ENCODE measurements at regions not wholly inside any gene's neighbourhood (a gene's known extent, or its start where the extent isn't known, plus 50 kb on each side); places are given as distances from the start of the nearest gene placed in this dataset.

DNA sequence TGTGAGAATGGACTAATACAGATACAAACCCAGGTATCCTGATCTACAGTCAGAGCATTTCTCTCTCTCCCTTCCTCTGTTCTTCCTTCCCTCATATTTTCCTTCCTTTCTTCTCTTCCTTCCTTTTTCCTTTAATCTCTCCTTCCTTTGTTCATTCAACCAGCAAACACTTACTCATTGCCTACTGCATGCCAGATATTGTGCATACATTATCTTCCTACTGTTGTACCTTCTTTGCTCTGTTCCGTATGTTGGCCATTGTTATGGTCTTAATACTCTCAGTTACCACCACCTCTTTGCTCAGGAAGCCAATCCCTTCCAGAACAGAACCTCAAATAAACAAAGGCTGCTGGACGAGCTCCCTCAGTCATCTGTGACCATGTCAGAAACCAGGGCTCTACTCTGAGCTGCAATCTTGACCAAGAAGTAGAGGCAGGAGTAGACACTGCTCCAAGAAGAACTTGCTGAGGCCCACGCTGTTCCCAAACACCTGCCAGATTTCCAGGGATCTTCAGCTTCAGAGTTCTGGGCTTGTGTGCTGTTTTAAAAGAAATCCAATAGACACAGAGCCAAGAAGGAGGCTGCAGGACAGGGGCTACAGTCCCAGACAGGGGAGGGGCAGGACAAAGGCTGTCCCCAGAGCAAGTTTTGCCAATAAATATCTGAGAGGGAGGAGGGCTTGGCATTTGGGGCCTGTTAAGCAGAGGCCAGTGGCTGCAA, 526.7 kb upstream of the TBX3 start:
- no peaks in the 10 kb centered on the region for H3K9me3 ChIP-seq
- ATAC-seq, result no peak
- H3K27me3 ChIP-seq, result no peaks in the 10 kb centered on the region
- no peaks in the 10 kb centered on the region for H3K36me3 ChIP-seq
- no peaks in the 10 kb centered on the region for H3K4me1 ChIP-seq
- TF ChIP-seq, protein P1, sequence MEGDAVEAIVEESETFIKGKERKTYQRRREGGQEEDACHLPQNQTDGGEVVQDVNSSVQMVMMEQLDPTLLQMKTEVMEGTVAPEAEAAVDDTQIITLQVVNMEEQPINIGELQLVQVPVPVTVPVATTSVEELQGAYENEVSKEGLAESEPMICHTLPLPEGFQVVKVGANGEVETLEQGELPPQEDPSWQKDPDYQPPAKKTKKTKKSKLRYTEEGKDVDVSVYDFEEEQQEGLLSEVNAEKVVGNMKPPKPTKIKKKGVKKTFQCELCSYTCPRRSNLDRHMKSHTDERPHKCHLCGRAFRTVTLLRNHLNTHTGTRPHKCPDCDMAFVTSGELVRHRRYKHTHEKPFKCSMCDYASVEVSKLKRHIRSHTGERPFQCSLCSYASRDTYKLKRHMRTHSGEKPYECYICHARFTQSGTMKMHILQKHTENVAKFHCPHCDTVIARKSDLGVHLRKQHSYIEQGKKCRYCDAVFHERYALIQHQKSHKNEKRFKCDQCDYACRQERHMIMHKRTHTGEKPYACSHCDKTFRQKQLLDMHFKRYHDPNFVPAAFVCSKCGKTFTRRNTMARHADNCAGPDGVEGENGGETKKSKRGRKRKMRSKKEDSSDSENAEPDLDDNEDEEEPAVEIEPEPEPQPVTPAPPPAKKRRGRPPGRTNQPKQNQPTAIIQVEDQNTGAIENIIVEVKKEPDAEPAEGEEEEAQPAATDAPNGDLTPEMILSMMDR (IDR thresholded peaks at IDR 0.05), result no peak
- no peak overlapping the region for H3K27ac ChIP-seq
- DNase-seq, result no peak
- intact Hi-C loops (cut with DNase I), result no loop called here
- H3K4me3 ChIP-seq, result no peak overlapping the region

GRCh38 chr12:115209230-115209629, 525.3 kb upstream of the TBX3 start:
- intact Hi-C loops (cut with DNase I), result no loop called here
- Histone ChIP-seq H3K36me3 (no peaks in the 10 kb centered on the region), H3K27me3 (no peaks in the 10 kb centered on the region), H3K9me3 (no peaks in the 10 kb centered on the region), H3K4me1 (no peaks in the 10 kb centered on the region), H3K27ac (no peak overlapping the region), H3K4me3 (no peak overlapping the region)
- TF ChIP-seq, protein P1 (IDR thresholded peaks at IDR 0.05), result no peak
- DNase-seq (no peak), ATAC-seq (no peak)

DNA sequence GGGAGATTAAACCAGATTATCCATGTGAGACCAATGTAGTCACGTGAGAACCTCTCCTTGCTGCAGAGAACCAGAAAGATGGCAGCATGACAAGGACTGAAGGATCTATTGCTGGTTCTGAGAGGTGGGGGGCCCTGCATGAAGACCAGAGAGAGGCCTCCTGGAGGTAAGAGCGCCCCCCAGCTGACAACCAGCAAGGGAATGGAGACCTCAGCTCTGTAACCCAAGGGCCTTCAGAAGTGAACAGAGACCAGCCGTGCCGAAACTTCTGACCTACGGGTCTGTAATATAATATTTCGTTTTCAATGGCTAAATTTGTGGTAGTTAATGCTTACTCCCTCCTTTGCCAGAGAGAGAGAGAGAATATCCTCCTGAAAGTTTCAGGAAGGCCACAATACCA, 524.1 kb upstream of the TBX3 start:
- Histone ChIP-seq H3K27ac (no peak overlapping the region), H3K27me3 (no peaks in the 10 kb centered on the region), H3K36me3 (no peaks in the 10 kb centered on the region), H3K4me3 (no peak overlapping the region), H3K4me1 (no peaks in the 10 kb centered on the region), H3K9me3 (no peaks in the 10 kb centered on the region)
- TF ChIP-seq, protein P1 (IDR thresholded peaks at IDR 0.05), result no peak
- ATAC-seq, result no peak
- DNase-seq, result no peak
- intact Hi-C loops (cut with DNase I), result no loop called here

- no peak for ATAC-seq
- Histone ChIP-seq H3K4me3 (no peak overlapping the region), H3K4me1 (no peaks in the 10 kb centered on the region), H3K9me3 (no peaks in the 10 kb centered on the region), H3K27ac (no peak overlapping the region), H3K36me3 (no peaks in the 10 kb centered on the region), H3K27me3 (no peaks in the 10 kb centered on the region)
- TF ChIP-seq, protein P1 (IDR thresholded peaks at IDR 0.05), result no peak
- no peak for DNase-seq
- intact Hi-C loops (cut with DNase I), result no loop called here
Observed at GRCh38 chr12:115207216-115207915, 523.4 kb upstream of the TBX3 start.

- TF ChIP-seq, protein P1 (IDR thresholded peaks at IDR 0.05), result no peak
- Histone ChIP-seq H3K27me3 (no peaks in the 10 kb centered on the region), H3K4me3 (no peak overlapping the region), H3K36me3 (no peaks in the 10 kb centered on the region), H3K9me3 (no peaks in the 10 kb centered on the region), H3K4me1 (no peaks in the 10 kb centered on the region), H3K27ac (no peak overlapping the region)
- intact Hi-C loops (cut with DNase I), result no loop called here
- DNase-seq (no peak), ATAC-seq (no peak)
Observed at GRCh38 chr12:115206801-115207200, 522.8 kb upstream of the TBX3 start.
